Central memory CD4-positive, alpha-beta T cell (primary cell): ENCODE measurements at regions not wholly inside any gene's neighbourhood (a gene's known extent, or its start where the extent isn't known, plus 50 kb on each side); places are given as distances from the start of the nearest gene placed in this dataset.

ENCODE experiments used
- DNase-seq: peaks from one replicate; pipeline ENCODE4 v3.0.0; 2022

DNA sequence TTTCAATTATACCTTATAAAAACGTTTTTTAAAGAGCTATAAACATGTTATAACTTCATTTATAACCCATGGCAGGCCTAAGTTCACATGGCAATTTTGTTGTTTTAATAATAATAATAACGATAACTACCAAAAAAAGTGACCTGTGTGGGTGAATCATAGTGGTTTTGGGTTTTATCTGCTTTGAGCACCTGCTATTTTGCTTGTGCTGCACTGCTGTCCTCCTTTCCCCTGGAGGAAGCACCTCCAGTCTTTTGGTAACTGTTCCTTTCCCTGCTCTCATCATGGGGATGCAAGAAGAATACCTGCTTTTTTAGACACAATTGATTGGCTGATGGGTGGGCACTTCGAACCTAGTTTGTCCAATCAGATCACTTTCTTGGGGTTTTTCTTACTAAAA is 388.0 kb upstream of the TBL1XR1 start:
- DNase-seq, result no peak

- DNase-seq, result no peak
Measured at GRCh38 chr3:177589041-177589650, 391.9 kb upstream of the TBL1XR1 start.

DNA sequence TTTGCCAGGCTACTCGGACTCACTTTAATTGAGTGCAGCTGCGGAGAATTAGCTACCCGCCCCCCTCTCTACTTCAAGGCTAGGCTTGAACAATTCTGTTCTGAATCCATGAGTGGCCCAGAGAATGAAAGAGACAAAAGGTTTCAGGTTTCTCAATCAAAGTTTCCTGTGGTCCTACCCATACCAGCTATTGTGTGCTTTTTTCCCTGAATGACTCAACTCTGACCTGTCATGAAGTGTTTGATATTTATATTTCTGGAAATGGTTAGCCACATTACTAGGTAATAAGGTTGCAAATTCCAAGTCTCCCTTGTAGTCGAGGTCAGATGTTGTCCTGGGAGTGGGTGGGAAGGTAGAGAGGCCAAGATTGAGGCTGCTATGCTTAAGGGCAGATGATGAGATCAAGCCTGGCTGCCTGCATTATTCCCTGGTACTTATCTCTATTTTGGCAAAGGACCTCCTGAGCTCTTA is 392.7 kb upstream of the TBL1XR1 start:
- DNase-seq, result no peak

DNA sequence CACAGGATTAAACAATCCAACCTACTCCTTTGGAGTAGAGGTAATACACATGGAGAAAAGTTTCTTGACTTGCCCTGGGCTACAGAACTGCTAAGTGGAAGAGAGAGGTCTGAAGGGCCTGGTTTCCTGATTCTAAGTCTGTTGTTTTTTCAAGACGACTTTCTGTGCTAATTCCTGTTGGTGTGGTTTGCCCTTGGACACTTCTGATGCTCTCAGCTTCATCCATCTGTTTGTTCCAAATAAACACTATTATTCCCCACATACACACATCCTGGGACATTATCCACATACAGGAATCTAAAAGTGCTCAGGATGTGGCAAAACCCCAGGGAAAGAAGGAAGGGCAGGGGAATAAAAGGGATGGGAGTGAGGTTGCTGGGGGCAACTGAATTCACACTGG is 393.5 kb upstream of the TBL1XR1 start:
- DNase-seq, result no peak

- DNase-seq, result no peak
Measured at GRCh38 chr3:177591379-177591778, 394.1 kb upstream of the TBL1XR1 start.

DNA sequence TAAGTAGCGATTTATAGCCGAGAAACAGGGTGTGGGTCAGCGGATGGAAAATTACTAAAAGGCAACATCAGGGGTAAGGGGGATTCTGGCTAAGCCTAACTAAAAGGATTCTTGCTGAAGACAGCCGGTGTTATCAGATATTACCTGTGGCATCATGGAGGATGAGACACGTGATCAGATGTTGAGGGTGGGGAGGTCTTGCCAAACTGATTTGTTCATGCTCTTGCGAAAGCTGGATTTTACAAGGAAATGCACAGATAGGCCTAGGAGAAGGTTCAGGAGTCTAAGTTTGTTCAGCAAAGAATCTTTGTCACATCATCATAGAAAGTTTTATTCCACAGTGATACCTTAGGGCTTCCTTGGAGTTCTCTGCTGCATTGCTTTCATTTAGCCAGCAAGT is 396.8 kb upstream of the TBL1XR1 start:
- DNase-seq, result no peak

DNA sequence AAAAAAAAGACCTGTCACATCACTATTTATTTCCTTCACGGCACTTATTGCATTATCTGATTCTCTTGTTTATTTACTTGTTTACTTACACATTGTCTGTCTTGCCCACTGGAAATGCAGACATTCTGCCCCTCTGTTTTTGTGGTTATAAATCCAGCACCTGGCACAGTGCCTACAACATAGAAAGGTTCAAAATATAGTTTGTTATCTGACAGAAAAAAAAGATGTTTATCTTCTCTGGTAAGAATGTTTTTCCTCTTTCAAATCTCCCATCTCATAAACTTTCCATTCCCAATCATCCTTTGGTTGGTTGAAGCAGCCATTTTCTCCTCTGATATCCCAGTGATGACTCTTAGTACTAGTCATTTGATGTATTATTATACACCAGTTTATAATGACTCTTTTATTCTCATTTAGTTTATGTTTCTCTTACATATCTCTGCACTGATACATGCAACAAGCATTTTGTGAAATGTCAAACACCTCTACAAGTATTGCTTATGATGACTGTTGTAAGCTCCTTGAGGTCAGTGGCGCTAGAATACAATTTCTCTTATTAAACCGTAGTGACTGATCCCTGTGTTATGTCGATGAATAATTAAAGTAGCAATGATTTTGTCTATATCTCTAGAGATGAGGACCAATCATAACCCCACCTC is 398.4 kb upstream of the TBL1XR1 start:
- DNase-seq, result no peak

GRCh38 chr3:177596248-177596815 is 399.1 kb upstream of the TBL1XR1 start:
- no peak for DNase-seq

- DNase-seq, result no peak
Measured at GRCh38 chr3:177596816-177597271, 399.6 kb upstream of the TBL1XR1 start.

DNA sequence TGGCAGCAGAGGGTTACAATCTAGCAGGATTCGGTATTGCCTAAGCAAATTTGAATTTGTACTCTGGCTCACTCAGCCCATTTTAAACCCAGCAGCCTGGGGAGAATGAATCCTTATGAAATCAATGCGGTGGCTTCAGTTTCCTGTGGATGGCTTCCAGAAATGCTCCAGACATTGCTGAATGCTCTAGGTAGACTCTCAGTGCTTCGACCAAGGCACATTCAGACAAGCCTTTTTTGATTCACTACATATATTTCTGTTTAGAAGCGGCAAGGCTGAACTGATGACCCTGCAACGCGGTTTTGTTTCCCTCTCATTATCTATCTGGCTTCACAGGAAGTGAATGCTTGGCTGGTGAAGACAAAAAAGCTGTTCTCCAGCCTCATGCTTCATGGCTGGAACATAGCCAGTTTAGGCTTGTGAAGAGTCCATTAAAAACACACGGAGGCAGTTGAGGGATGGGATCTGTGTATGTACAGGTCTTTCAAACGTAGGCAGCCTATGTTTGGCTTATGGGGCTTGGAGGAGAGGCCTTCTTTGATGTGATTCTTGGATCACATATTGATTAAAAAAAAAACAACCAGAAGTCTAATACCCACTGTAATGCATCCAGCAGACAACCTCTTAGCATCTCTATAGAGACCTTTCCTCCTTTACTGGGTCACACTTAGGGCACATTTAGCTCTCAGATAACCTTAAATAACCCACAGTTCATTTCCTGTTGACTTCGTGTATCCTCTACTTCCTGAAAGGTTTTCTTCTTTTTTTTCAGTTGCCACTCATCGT is 400.2 kb upstream of the TBL1XR1 start:
- DNase-seq, result peak; percentile 57

DNA sequence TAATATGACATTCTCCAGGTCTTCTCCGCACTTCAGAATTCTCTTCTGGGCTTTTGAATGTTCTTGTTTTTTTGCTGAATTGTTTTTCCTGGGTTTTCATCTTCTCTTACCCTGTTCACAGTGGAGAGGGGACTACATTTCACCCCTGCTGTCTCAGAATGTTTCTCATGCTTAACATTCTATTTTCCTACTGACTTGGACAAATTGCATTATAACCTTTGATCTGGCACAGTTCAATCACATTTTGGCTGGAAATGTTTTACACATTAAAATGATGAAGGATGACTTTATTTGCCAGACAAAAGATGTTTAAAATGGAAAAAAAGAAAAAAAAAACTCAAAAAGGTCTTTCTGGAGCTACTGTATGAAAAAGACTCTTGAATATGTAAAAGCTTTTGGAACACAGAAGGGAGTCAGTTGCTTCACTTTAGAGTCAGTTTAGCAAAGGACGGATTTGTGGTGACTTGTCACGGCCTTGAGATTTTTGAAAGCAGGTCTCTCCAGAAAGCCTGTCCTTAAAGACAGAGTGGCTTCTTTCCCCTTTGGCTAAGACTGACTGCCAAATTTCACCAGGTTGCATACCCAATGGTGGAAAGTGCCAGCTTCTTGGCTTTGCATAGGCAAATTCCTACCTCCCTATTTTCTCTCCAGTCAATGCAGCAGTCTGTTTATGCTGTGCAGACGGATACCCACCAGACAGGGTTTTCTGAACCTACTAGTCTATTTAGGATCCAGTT is 401.0 kb upstream of the TBL1XR1 start:
- DNase-seq, result no peak

- DNase-seq, result no peak
Measured at GRCh38 chr3:177599326-177599725, 402.0 kb upstream of the TBL1XR1 start.

GRCh38 chr3:177599837-177600236 is 402.6 kb upstream of the TBL1XR1 start:
- no peak for DNase-seq

GRCh38 chr3:177600411-177600810 is 403.1 kb upstream of the TBL1XR1 start:
- no peak for DNase-seq

- DNase-seq, result no peak
Measured at GRCh38 chr3:177601152-177601551, 403.9 kb upstream of the TBL1XR1 start.

DNA sequence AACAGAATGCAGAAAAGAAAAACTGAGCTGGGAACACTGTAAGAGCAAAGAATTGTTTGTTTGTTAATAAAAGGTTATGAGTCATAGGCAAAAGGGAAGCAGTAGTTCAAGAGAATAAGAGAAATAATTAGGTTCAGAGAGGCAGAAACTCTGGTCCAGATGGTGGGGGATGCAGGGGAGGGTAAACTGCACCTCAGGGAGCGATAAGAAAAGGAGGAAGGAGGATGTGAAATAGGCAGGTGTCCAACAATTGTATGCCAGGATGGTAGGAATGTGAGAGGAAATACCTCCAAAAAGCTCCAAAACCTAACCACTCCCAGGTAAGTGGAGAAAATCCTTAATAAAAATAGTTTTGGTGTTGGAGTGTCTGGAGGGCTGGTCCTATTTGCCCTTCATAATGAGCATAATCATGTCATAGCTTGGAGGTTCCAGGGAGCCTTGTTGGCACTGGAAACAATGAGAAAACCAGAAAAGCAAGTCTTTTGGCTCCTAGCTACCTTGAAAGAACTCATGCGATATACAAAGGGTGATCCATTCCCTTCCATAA is 405.4 kb upstream of the TBL1XR1 start:
- DNase-seq, result no peak

DNA sequence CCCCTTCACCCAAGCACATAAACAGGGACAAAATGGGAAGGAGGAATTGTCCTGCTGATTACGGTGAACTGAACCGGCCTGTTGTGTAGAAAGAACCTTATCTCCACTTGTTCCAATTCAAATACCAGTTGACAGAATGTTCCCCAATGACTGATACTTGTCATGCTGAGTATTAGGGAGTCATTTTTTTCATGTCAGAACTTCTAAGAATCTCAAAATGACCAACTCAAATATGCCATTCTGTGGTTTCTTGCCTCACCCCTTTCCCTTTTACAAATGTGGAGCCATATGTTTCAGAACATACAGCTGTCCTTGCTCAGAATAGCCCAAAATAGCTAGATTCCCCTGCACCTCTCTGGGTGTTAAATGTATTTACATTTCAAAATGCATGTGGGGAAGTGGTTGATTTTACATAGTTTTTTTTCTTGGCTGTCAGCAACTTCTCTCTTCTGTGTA is 405.9 kb upstream of the TBL1XR1 start:
- DNase-seq, result no peak

DNA sequence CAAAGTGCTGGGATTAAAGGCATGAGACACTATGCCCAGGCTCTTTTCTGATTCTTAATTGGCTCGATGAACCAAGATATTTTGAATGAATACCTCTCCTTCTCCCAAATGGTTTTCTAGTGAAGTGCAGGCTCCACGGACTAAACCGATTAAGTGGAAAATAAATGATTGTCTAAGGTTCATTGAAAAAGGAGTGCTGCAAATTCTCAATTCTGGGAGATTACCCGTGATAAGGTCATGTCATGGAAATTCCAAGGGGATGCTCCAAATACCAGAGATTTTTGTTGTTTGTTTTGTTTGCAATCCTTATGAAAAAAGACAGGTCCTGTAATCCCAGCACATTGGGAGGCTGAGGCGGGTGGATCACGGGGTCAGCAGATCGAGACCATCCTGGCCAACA is 406.9 kb upstream of the TBL1XR1 start:
- no peak for DNase-seq

DNA sequence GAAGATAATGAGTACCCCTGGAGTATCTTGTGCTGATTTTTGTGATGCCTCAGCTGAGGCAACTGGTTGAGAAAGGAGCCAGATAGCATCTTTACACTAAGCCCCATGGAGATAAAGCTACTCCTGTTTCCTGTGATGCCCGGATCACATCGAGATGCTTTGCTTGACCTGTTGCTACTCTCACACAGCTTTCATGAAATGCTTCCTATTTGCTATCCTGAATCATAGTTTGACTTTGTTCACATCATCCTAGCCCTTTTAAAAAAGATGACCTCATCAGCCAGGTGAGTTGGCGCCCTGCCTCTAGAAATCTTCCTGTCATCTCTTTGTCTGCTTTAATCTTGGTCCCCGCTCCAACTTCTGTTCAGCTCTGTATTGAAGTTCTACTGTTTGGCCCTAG is 409.6 kb upstream of the TBL1XR1 start:
- DNase-seq, result no peak

GRCh38 chr3:177607589-177607988 is 410.3 kb upstream of the TBL1XR1 start:
- no peak for DNase-seq

GRCh38 chr3:177608443-177608842 is 411.2 kb upstream of the TBL1XR1 start:
- no peak for DNase-seq

DNA sequence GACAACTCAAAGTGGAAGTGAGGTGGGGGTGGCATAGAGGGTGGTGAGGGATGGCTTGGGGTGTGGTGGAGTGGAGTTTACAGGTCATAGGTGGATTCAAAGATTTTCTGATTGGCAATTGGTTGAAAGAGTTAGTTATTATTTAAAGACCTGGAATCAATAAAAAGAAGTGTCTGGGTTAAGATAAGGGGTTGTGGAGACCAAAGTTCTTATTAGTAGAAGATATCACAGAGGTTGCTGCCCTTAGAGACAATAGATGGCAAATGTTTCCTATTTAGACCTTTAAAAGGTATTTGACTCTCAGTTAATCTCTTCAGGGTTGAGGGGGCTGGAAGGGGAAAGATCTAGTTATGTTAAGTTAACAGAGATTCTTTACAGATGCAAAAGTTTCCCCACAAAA is 412.3 kb upstream of the TBL1XR1 start:
- DNase-seq, result no peak
